ENCODE measurements at regions not wholly inside any gene's neighbourhood (a gene's known extent, or its start where the extent isn't known, plus 50 kb on each side); places are given as distances from the start of the nearest gene placed in this dataset.

- DNase-seq (ENCODE audit: low spot score) = no peak
- in situ Hi-C loops (cut with MboI; ENCODE audit: low pct_unique_long_range_greater_than_20kb, low sequenced_read_pairs, unreplicated experiment) = no loop called here
These were observed 169.6 kb upstream of the SIX2 start for GRCh38 chr2:45178854-45179253.

GRCh38 chr2:45178359-45178758 lies 169.1 kb upstream of the SIX2 start:
- no peak for DNase-seq (ENCODE audit: low spot score)
- TF ChIP-seq CTCF (IDR thresholded peaks at IDR 0.05; ENCODE audit: extremely low read depth, insufficient read depth, missing control alignments) = no peak
- in situ Hi-C loops (cut with MboI; ENCODE audit: low pct_unique_long_range_greater_than_20kb, low sequenced_read_pairs, unreplicated experiment) = no loop called here

More at GRCh38 chr2:45178854-45179253, 169.6 kb upstream of the SIX2 start:
- TF ChIP-seq CTCF (IDR thresholded peaks at IDR 0.05; ENCODE audit: extremely low read depth, insufficient read depth, missing control alignments) = no peak

- DNase-seq (ENCODE audit: low spot score) = no peak
- in situ Hi-C loops (cut with MboI; ENCODE audit: low pct_unique_long_range_greater_than_20kb, low sequenced_read_pairs, unreplicated experiment) = no loop called here
- no peak for TF ChIP-seq CTCF (IDR thresholded peaks at IDR 0.05; ENCODE audit: extremely low read depth, insufficient read depth, missing control alignments)
These were observed 168.6 kb upstream of the SIX2 start for GRCh38 chr2:45177870-45178269.

GRCh38 chr2:45176390-45176789 lies 167.1 kb upstream of the SIX2 start:
- in situ Hi-C loops (cut with MboI; ENCODE audit: low pct_unique_long_range_greater_than_20kb, low sequenced_read_pairs, unreplicated experiment) = no loop called here

GRCh38 chr2:45173513-45173912 lies 164.3 kb upstream of the SIX2 start:
- no peak for DNase-seq (ENCODE audit: low spot score)
- TF ChIP-seq CTCF (IDR thresholded peaks at IDR 0.05; ENCODE audit: extremely low read depth, insufficient read depth, missing control alignments) = no peak
- in situ Hi-C loops (cut with MboI; ENCODE audit: low pct_unique_long_range_greater_than_20kb, low sequenced_read_pairs, unreplicated experiment) = no loop called here

More at GRCh38 chr2:45176390-45176789, 167.1 kb upstream of the SIX2 start:
- no peak for TF ChIP-seq CTCF (IDR thresholded peaks at IDR 0.05; ENCODE audit: extremely low read depth, insufficient read depth, missing control alignments)
- no peak for DNase-seq (ENCODE audit: low spot score)

- no peak for DNase-seq (ENCODE audit: low spot score)
- in situ Hi-C loops (cut with MboI; ENCODE audit: low pct_unique_long_range_greater_than_20kb, low sequenced_read_pairs, unreplicated experiment) = no loop called here
- no peak for TF ChIP-seq CTCF (IDR thresholded peaks at IDR 0.05; ENCODE audit: extremely low read depth, insufficient read depth, missing control alignments)
These were observed 163.6 kb upstream of the SIX2 start for GRCh38 chr2:45172760-45173392.
